OCI-LY7 (cell line): ENCODE measurements at regions not wholly inside any gene's neighbourhood (a gene's known extent, or its start where the extent isn't known, plus 50 kb on each side); places are given as distances from the start of the nearest gene placed in this dataset.
"Not testable (repeated sequence)": the region's sequence is repeated elsewhere in the genome, so short reads cannot be mapped to it uniquely, and the experiment has no call there.

Experiments
- BruUV-seq: library from RNA; stranded (reverse); fragments of 400-500 nt; replicated peaks from 2 replicates; lab custom pipeline; 2021; lab: Mats Ljungman, UMichigan
- CTCF ChIA-PET: fragments of 300-600 bp; sonication (Branson Sonifier 250); formaldehyde crosslinking; loops from one replicate; lab custom pipeline; 2022; ENCODE audit warnings: antibody characterized with exemption; ENCODE audit not compliant: unreplicated experiment; lab: Charles Lee
- POLR2A ChIA-PET: fragments of 300-600 bp; sonication (Branson Sonifier 250); formaldehyde crosslinking; loops from one replicate; lab custom pipeline; 2022; ENCODE audit warnings: antibody characterized with exemption; lab: Charles Lee
- DNase-seq: peaks from one replicate; pipeline ENCODE4 v3.0.0-alpha.2; 2015; ENCODE audit warnings: low spot score
- H2AFZ ChIP-seq: fragments of 200-600 bp; sonication (generic), shearing (Covaris generic); 2 replicates; pipeline ENCODE4 v1.6.1; 2014; ENCODE audit warnings: mild to moderate bottlenecking, antibody characterized with exemption, low read length, moderate library complexity
- H3K27ac ChIP-seq: fragments of 200-600 bp; sonication (generic); 2 replicates; pipeline ENCODE4 v1.5.1; 2014; ENCODE audit warnings: mixed run types, low read depth, mild to moderate bottlenecking, moderate library complexity, low read length, inconsistent platforms; ENCODE audit not compliant: poor library complexity, severe bottlenecking
- H3K36me3 ChIP-seq: fragments of 200-600 bp; sonication (generic); 2 replicates; pipeline ENCODE4 v1.6.1; 2014; ENCODE audit warnings: mild to moderate bottlenecking, antibody characterized with exemption, low read length, moderate library complexity, mixed read lengths; ENCODE audit not compliant: insufficient read depth
- H3K4me1 ChIP-seq: fragments of 200-600 bp; sonication (generic); 2 replicates; pipeline ENCODE4 v1.5.1; 2014; ENCODE audit warnings: mild to moderate bottlenecking, low read length; ENCODE audit not compliant: insufficient read depth, poor library complexity, severe bottlenecking
- H3K4me2 ChIP-seq: fragments of 200-600 bp; sonication (generic); 2 replicates; pipeline ENCODE4 v1.6.1; 2014; ENCODE audit warnings: mild to moderate bottlenecking, low read length
- H3K4me3 ChIP-seq: fragments of 200-600 bp; sonication (generic); 2 replicates; pipeline ENCODE4 v1.5.1; 2014; ENCODE audit warnings: mild to moderate bottlenecking, low read depth, low read length; ENCODE audit not compliant: poor library complexity, severe bottlenecking
- H3K79me2 ChIP-seq: fragments of 200-600 bp; sonication (generic); 2 replicates; pipeline ENCODE4 v1.6.1; 2016; ENCODE audit warnings: low read depth, mild to moderate bottlenecking, low read length, moderate library complexity, mixed read lengths; ENCODE audit not compliant: insufficient read depth
- H3K9me2 ChIP-seq: fragments of 200-600 bp; sonication (generic); 2 replicates; pipeline ENCODE4 v1.6.1; 2016; ENCODE audit warnings: mild to moderate bottlenecking, low read length, mixed read lengths; ENCODE audit not compliant: insufficient read depth
- H3K9me3 ChIP-seq: fragments of 200-600 bp; sonication (generic); 2 replicates; pipeline ENCODE4 v1.6.1; 2014; ENCODE audit warnings: mild to moderate bottlenecking, mixed run types, low read length, mixed read lengths
- H4K20me1 ChIP-seq: fragments of 200-600 bp; sonication (generic); 2 replicates; pipeline ENCODE4 v1.6.1; 2014; ENCODE audit warnings: mild to moderate bottlenecking, antibody characterized with exemption, low read length, moderate library complexity, mixed read lengths; ENCODE audit not compliant: insufficient read depth
- EZH2phosphoT487 ChIP-seq: fragments of 200-600 bp; sonication (generic); IDR thresholded peaks from 2 replicates; pipeline ENCODE4 v1.6.1; 2018; ENCODE audit warnings: low read depth, borderline replicate concordance, mild to moderate bottlenecking, mixed run types, antibody characterized with exemption, low read length, moderate library complexity, mixed read lengths
- intact Hi-C: fragments of 100-400 bp; cut with micrococcal nuclease; formaldehyde crosslinking; loops from one replicate; pipeline ENCODE4 v1.10.0; 2022; ENCODE audit not compliant: unreplicated experiment
- TF ChIP-seq, protein P1 (sequence below): fragments of 200-600 bp; sonication (generic); conservative IDR thresholded peaks from 2 replicates; pipeline ENCODE4 v1.5.1; 2014; ENCODE audit warnings: mild to moderate bottlenecking, antibody characterized with exemption, low read length, moderate library complexity, mixed read lengths

DNA sequence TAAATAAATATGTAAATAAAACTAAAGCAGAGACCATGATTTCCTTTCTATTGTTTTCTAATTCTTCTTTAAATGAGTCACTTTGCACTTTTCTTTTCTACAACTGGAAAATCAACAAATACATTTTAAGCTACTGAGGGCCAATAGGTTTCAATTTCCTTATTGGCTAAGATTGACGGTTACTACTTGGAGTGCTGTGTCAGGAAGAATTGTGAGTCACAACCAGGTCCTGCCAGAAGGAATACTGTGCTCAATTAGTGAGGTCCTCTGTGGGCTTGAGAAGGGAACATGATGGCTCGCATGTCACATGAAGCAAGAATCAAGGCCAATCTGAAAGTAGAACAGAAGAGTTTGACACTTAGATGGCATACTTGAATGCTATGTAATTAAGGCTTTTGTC lies 110.8 kb downstream of the HMHB1 start:
- no peaks in the 10 kb centered on the region for H4K20me1 ChIP-seq
- no peak for DNase-seq
- H3K4me2 ChIP-seq, result no peak overlapping the region
- ChIA-PET POLR2A (interaction anchor here (0.6 to 1.3 kb wide), 2 partner anchors 14 to 477 kb away, joined by 3 to 5 read pairs; no protein-coding TSS in a partner anchor), CTCF (no interaction called here)
- TF ChIP-seq EZH2phosphoT487, result no peak
- TF ChIP-seq, protein P1, sequence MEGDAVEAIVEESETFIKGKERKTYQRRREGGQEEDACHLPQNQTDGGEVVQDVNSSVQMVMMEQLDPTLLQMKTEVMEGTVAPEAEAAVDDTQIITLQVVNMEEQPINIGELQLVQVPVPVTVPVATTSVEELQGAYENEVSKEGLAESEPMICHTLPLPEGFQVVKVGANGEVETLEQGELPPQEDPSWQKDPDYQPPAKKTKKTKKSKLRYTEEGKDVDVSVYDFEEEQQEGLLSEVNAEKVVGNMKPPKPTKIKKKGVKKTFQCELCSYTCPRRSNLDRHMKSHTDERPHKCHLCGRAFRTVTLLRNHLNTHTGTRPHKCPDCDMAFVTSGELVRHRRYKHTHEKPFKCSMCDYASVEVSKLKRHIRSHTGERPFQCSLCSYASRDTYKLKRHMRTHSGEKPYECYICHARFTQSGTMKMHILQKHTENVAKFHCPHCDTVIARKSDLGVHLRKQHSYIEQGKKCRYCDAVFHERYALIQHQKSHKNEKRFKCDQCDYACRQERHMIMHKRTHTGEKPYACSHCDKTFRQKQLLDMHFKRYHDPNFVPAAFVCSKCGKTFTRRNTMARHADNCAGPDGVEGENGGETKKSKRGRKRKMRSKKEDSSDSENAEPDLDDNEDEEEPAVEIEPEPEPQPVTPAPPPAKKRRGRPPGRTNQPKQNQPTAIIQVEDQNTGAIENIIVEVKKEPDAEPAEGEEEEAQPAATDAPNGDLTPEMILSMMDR, result no peak
- intact Hi-C loops, result no loop called here
- H3K9me2 ChIP-seq, result no peaks in the 10 kb centered on the region
- no peaks in the 10 kb centered on the region for H3K4me1 ChIP-seq
- no peaks in the 10 kb centered on the region for H3K79me2 ChIP-seq
- no peak overlapping the region for H2AFZ ChIP-seq
- no peaks in the 10 kb centered on the region for H3K9me3 ChIP-seq
- no peaks in the 10 kb centered on the region for H3K36me3 ChIP-seq
- no peak overlapping the region for H3K27ac ChIP-seq
- H3K4me3 ChIP-seq, result no peak overlapping the region
- no TSS peak for BruUV-seq

DNA sequence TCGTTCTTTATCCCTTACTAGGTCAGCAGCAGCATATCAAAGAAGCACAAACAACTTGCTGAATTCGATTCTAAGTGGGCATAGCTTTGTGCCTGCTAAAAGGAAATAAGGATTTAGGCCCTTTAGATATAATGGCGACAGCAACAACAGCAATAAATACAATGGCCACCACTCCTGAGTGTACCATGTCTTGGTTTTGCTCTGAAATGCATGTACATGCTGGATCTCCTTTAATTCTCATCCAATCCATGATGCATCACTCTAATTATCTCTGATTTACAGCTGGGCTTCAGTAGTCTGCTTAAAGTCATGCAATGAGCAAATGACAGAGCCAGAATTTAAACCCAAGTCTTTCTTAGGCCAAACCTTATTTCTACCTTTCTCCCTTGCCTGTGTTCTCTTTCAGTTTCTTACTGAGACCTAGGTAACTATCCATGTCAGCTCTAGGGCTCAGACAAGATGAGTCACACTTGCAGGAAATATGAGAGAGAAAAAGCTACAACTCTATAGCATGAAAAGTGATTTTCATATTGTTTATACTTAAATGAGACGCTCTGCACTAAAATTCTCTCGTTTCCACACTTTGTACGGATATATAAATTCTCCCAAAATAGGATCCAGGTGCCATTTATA lies 111.8 kb downstream of the HMHB1 start:
- DNase-seq, result no peak
- Histone ChIP-seq H2AFZ (no peak overlapping the region), H3K79me2 (no peaks in the 10 kb centered on the region), H3K4me3 (no peak overlapping the region), H3K4me2 (no peak overlapping the region), H3K36me3 (no peaks in the 10 kb centered on the region), H3K4me1 (no peaks in the 10 kb centered on the region), H3K9me3 (no peaks in the 10 kb centered on the region), H3K9me2 (no peaks in the 10 kb centered on the region), H4K20me1 (no peaks in the 10 kb centered on the region), H3K27ac (no peak overlapping the region)
- TF ChIP-seq, protein P1, result no peak
- no peak for TF ChIP-seq EZH2phosphoT487
- ChIA-PET POLR2A (interaction anchor here (0.6 kb wide), 1 partner anchor 10 kb away, joined by 3 read pairs; no protein-coding TSS in a partner anchor), CTCF (no interaction called here)
- BruUV-seq, result no TSS peak
- intact Hi-C loops, result no loop called here

DNA sequence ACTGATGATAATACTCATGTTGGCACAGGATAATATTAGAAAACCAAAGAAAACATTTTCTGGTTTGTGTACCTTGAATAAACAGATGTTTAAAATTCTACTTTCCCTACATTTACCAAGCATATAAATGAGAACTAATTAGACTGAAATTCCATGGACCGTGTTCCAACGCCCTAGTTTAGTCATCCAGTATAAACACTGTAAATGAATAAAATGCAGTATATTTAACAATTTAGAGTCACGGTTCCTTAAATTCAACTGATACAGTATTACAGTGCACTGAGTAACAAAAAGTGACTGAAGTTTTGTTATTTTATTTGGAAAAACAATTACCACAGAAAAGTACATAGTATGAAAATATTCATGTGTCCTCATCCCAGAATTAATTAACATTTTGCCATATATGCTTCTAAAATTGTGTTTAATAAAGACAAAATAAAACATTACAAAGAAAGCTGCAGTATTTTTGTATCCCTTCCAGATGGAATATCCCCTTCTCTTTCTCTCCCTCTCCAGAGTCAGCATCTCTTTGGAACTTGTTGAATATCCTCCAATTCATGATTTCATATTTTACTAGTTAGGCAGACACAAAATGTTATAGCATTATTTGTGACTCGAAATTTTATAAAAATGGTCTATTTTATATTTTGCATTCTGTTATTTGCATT lies 112.5 kb downstream of the HMHB1 start:
- Histone ChIP-seq H3K4me2 (no peak overlapping the region), H3K36me3 (no peaks in the 10 kb centered on the region), H3K79me2 (no peaks in the 10 kb centered on the region), H3K4me1 (no peaks in the 10 kb centered on the region), H3K9me2 (no peaks in the 10 kb centered on the region), H4K20me1 (no peaks in the 10 kb centered on the region), H2AFZ (no peak overlapping the region), H3K9me3 (no peaks in the 10 kb centered on the region), H3K27ac (no peak overlapping the region), H3K4me3 (no peak overlapping the region)
- ChIA-PET POLR2A (interaction anchor here (0.6 kb wide), 1 partner anchor 9 kb away, joined by 3 read pairs; no protein-coding TSS in a partner anchor), CTCF (no interaction called here)
- no peak for DNase-seq
- intact Hi-C loops, result no loop called here
- TF ChIP-seq EZH2phosphoT487, result no peak
- TF ChIP-seq, protein P1, result no peak
- no TSS peak for BruUV-seq

DNA sequence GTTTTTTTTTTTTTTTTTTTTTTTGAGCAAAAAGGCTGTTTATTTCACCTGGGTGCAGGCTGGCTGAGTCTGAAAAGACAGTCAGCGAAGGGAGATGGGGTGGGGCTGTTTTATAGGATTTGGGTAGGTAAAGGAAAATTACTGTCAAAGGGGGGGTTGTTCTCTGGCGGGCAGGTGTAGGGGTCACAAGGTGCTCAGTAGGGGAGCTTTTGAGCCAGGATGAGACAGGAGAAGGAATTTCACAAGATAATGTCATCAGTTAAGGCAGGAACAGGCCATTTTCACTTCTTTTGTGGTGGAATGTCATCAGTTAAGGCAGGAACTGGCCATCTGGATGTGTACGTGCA lies 113.0 kb downstream of the HMHB1 start:
- H3K9me2 ChIP-seq, H3K4me1 ChIP-seq, H3K4me3 ChIP-seq, H3K9me3 ChIP-seq, H3K4me2 ChIP-seq, H3K27ac ChIP-seq, H3K36me3 ChIP-seq, DNase-seq, BruUV-seq, H2AFZ ChIP-seq, H3K79me2 ChIP-seq, CTCF ChIA-PET, intact Hi-C loops, H4K20me1 ChIP-seq, POLR2A ChIA-PET: not testable (repeated sequence)
